CD1c-positive myeloid dendritic cell (primary cell): ENCODE measurements at regions not wholly inside any gene's neighbourhood (a gene's known extent, or its start where the extent isn't known, plus 50 kb on each side); places are given as distances from the start of the nearest gene placed in this dataset.
"Not testable (repeated sequence)": the region's sequence is repeated elsewhere in the genome, so short reads cannot be mapped to it uniquely, and the experiment has no call there.

Experiments
- DNase-seq: peaks from one replicate; pipeline ENCODE4 v3.0.0-alpha.2; 2016; ENCODE audit errors: extremely low spot score

- no peak for DNase-seq
These were observed 197.1 kb downstream of the BCL11A start for GRCh38 chr2:60356346-60356745.

- DNase-seq = peak; percentile 42
These were observed 197.6 kb downstream of the BCL11A start for GRCh38 chr2:60355849-60356261.

GRCh38 chr2:60354713-60355112, 198.7 kb downstream of the BCL11A start:
- no peak for DNase-seq

GRCh38 chr2:60353863-60354262, 199.6 kb downstream of the BCL11A start:
- DNase-seq = no peak

- no peak for DNase-seq
These were observed 200.1 kb downstream of the BCL11A start for GRCh38 chr2:60353406-60353800.

- DNase-seq = no peak
These were observed 200.7 kb downstream of the BCL11A start for GRCh38 chr2:60352491-60353405.

GRCh38 chr2:60351802-60352201, 201.7 kb downstream of the BCL11A start:
- DNase-seq = no peak

- no peak for DNase-seq
These were observed 202.1 kb downstream of the BCL11A start for GRCh38 chr2:60351321-60351720.

GRCh38 chr2:60350791-60351190, 202.7 kb downstream of the BCL11A start:
- DNase-seq = peak; percentile 17

- no peak for DNase-seq
These were observed 205.7 kb downstream of the BCL11A start for GRCh38 chr2:60347781-60348180.

- not testable (repeated sequence) for DNase-seq
These were observed 211.0 kb downstream of the BCL11A start for GRCh38 chr2:60342491-60342890.

- no peak for DNase-seq
These were observed 212.3 kb downstream of the BCL11A start for GRCh38 chr2:60341151-60341550.

- no peak for DNase-seq
These were observed 214.2 kb downstream of the BCL11A start for GRCh38 chr2:60339286-60339685.

- peak; percentile 66 for DNase-seq
These were observed 216.3 kb downstream of the BCL11A start for GRCh38 chr2:60337142-60337497.

GRCh38 chr2:60336442-60337141, 216.9 kb downstream of the BCL11A start:
- no peak for DNase-seq

- DNase-seq = no peak
These were observed 217.8 kb downstream of the BCL11A start for GRCh38 chr2:60335533-60336237.

- peak; percentile 55 for DNase-seq
These were observed 218.8 kb downstream of the BCL11A start for GRCh38 chr2:60334610-60335009.

GRCh38 chr2:60333264-60333663, 220.2 kb downstream of the BCL11A start:
- no peak for DNase-seq

- DNase-seq = no peak
These were observed 222.2 kb downstream of the BCL11A start for GRCh38 chr2:60331115-60331809.

GRCh38 chr2:60329225-60329624, 224.2 kb downstream of the BCL11A start:
- DNase-seq = no peak

- no peak for DNase-seq
These were observed 228.9 kb downstream of the BCL11A start for GRCh38 chr2:60324536-60324935.

- DNase-seq = no peak
These were observed 231.6 kb downstream of the BCL11A start for GRCh38 chr2:60321816-60322215.
